ENCODE measurements at regions not wholly inside any gene's neighbourhood (a gene's known extent, or its start where the extent isn't known, plus 50 kb on each side); places are given as distances from the start of the nearest gene placed in this dataset.

- no peak for DNase-seq
- ATAC-seq: no peak
- no peak for TF ChIP-seq CTCF (IDR thresholded peaks at IDR 0.05)
- H3K27ac ChIP-seq: no peak overlapping the region
- peaks cover 0 to 4% of the 10 kb centered on the region in 2 donors for H3K9me3 ChIP-seq
- no peaks in the 10 kb centered on the region for H3K36me3 ChIP-seq
- no peaks in the 10 kb centered on the region for H3K4me1 ChIP-seq
- H3K4me3 ChIP-seq: no peak overlapping the region
- intact Hi-C loops (cut with DNase I): no loop called here
- H3K27me3 ChIP-seq: no peaks in the 10 kb centered on the region
Measured at GRCh38 chr4:148964456-148964855, 522.2 kb upstream of the NR3C2 start.

DNA sequence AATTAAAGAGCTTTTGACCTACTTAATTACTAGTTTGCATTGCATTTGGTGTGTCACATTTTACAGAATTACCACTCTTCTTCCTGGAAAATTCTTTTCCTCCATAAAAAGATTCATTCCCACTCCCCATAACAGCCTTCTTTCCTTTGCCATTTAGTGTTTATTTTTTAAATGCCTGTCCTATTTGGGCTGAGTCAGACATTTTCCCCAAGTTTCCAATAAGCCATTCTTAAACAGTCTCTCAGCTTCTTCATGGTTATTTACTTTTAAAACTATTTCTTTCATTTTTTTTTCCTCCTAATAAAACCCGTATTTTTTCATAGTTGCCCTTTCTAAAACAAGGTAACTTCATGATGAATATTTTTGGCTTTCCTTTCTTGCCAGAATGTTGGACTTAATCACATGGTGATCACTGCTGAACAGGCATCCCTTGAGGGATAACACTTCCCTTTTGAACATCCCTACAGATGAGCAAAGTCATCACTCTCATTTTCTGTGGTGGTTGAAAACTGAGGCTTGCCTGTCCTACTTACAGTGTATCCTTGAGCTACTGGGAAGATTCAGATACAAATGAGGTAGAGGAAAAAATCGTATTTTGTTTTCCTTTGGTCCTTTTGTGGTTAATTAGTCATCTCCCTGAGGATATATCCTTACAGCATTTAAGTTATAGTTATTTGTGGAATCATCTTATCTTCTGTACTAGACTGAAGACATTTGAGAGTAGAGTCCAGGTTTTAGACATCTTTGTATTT lies 520.5 kb upstream of the NR3C2 start:
- no peak for TF ChIP-seq CTCF (IDR thresholded peaks at IDR 0.05)
- no peaks in the 10 kb centered on the region for H3K27me3 ChIP-seq
- no peak for ATAC-seq
- no peak overlapping the region for H3K4me3 ChIP-seq
- H3K4me1 ChIP-seq: no peaks in the 10 kb centered on the region
- DNase-seq: no peak
- intact Hi-C loops (cut with DNase I): no loop called here
- peaks cover 0 to 4% of the 10 kb centered on the region in 2 donors for H3K9me3 ChIP-seq
- no peaks in the 10 kb centered on the region for H3K36me3 ChIP-seq
- H3K27ac ChIP-seq: no peak overlapping the region

GRCh38 chr4:148961526-148961925 lies 519.3 kb upstream of the NR3C2 start:
- TF ChIP-seq CTCF (IDR thresholded peaks at IDR 0.05): no peak
- Histone ChIP-seq H3K9me3 (peaks cover 0 to 4% of the 10 kb centered on the region in 2 donors), H3K36me3 (no peaks in the 10 kb centered on the region), H3K4me1 (no peaks in the 10 kb centered on the region), H3K27me3 (no peaks in the 10 kb centered on the region), H3K27ac (no peak overlapping the region), H3K4me3 (no peak overlapping the region)
- intact Hi-C loops (cut with DNase I): no loop called here
- ATAC-seq: no peak
- no peak for DNase-seq

GRCh38 chr4:148958317-148958716 lies 516.1 kb upstream of the NR3C2 start:
- Histone ChIP-seq H3K9me3 (peaks cover 0 to 4% of the 10 kb centered on the region in 2 donors), H3K27ac (no peak overlapping the region), H3K36me3 (no peaks in the 10 kb centered on the region), H3K4me1 (no peaks in the 10 kb centered on the region), H3K27me3 (no peaks in the 10 kb centered on the region), H3K4me3 (no peak overlapping the region)
- TF ChIP-seq CTCF (IDR thresholded peaks at IDR 0.05): no peak
- DNase-seq (no peak), ATAC-seq (no peak)
- intact Hi-C loops (cut with DNase I): no loop called here

GRCh38 chr4:148955564-148956297 lies 513.5 kb upstream of the NR3C2 start:
- no peak for ATAC-seq
- intact Hi-C loops (cut with DNase I): no loop called here
- no peak for TF ChIP-seq CTCF (IDR thresholded peaks at IDR 0.05)

More at GRCh38 chr4:148955564-148956297, 513.5 kb upstream of the NR3C2 start:
- Histone ChIP-seq H3K27ac (no peak overlapping the region), H3K36me3 (no peaks in the 10 kb centered on the region), H3K4me1 (no peaks in the 10 kb centered on the region), H3K4me3 (no peak overlapping the region), H3K27me3 (no peaks in the 10 kb centered on the region), H3K9me3 (no peaks in the 10 kb centered on the region)
- DNase-seq: no peak
